BLaER1 (cell line): ENCODE measurements at regions not wholly inside any gene's neighbourhood (a gene's known extent, or its start where the extent isn't known, plus 50 kb on each side); places are given as distances from the start of the nearest gene placed in this dataset.
A peak's percentile ranks its signal among the peaks of the same experiment; 100 is the strongest.

ENCODE experiments used
- H3K27ac ChIP-seq: shearing (Covaris generic); formaldehyde crosslinking; 2 replicates; pipeline ENCODE4 v1.8.1; 2022
- H3K27me3 ChIP-seq: shearing (Covaris generic); formaldehyde crosslinking; 2 replicates; pipeline ENCODE4 v1.8.1; 2022
- H3K36me3 ChIP-seq: shearing (Covaris generic); formaldehyde crosslinking; 2 replicates; pipeline ENCODE4 v1.8.1; 2022
- H3K4me1 ChIP-seq: shearing (Covaris generic); formaldehyde crosslinking; 2 replicates; pipeline ENCODE4 v1.8.1; 2022
- H3K4me2 ChIP-seq: shearing (Covaris generic); formaldehyde crosslinking; 2 replicates; pipeline ENCODE4 v1.8.1; 2022
- H3K4me3 ChIP-seq: shearing (Covaris generic); formaldehyde crosslinking; 2 replicates; pipeline ENCODE4 v1.8.1; 2022
- H3K9ac ChIP-seq: shearing (Covaris generic); formaldehyde crosslinking; 2 replicates; pipeline ENCODE4 v1.8.1; 2022
- H3K9me3 ChIP-seq: shearing (Covaris generic); formaldehyde crosslinking; 2 replicates; pipeline ENCODE4 v1.8.1; 2022
- H4K20me1 ChIP-seq: shearing (Covaris generic); formaldehyde crosslinking; 2 replicates; pipeline ENCODE4 v1.8.1; 2022
- Cebpa-rat ChIP-seq: shearing (Covaris generic); IDR thresholded peaks from 2 replicates; pipeline ENCODE4 v1.8.1; 2022

- H3K4me3 ChIP-seq: no peak overlapping the region
- no peak for TF ChIP-seq Cebpa-rat
- H3K4me1 ChIP-seq: peaks cover 10% of the 10 kb centered on the region; the same call in 1 of the 2 replicates
- no peak overlapping the region for H3K9ac ChIP-seq
- no peaks in the 10 kb centered on the region for H3K36me3 ChIP-seq
- H4K20me1 ChIP-seq: no peaks in the 10 kb centered on the region
- peak overlapping the region; percentile 12; the same call in 1 of the 2 replicates for H3K4me2 ChIP-seq
- H3K9me3 ChIP-seq: no peaks in the 10 kb centered on the region
- H3K27ac ChIP-seq: no peak overlapping the region
- H3K27me3 ChIP-seq: no peaks in the 10 kb centered on the region
Observed at GRCh38 chr7:18399436-18400235, 95.9 kb upstream of the HDAC9 start.

- 0 out of 2 replicates have a peak overlapping the region, but pooled peaks have one; percentile 12 for H3K4me2 ChIP-seq
- no peaks in the 10 kb centered on the region for H4K20me1 ChIP-seq
- TF ChIP-seq Cebpa-rat: no peak
- no peaks in the 10 kb centered on the region for H3K36me3 ChIP-seq
- no peak overlapping the region for H3K4me3 ChIP-seq
- H3K9me3 ChIP-seq: no peaks in the 10 kb centered on the region
- H3K4me1 ChIP-seq: peaks cover 15% of the 10 kb centered on the region
- no peaks in the 10 kb centered on the region for H3K27me3 ChIP-seq
- H3K27ac ChIP-seq: no peak overlapping the region
- H3K9ac ChIP-seq: no peak overlapping the region
Observed at GRCh38 chr7:18400275-18400674, 95.3 kb upstream of the HDAC9 start.

- no peaks in the 10 kb centered on the region for H4K20me1 ChIP-seq
- no peak for TF ChIP-seq Cebpa-rat
Observed at GRCh38 chr7:18400726-18401125, 94.8 kb upstream of the HDAC9 start.

GRCh38 chr7:18401757-18402156 is 93.8 kb upstream of the HDAC9 start:
- Histone ChIP-seq H3K4me1 (peaks cover 27% of the 10 kb centered on the region), H3K27me3 (no peaks in the 10 kb centered on the region), H3K9me3 (no peaks in the 10 kb centered on the region), H3K36me3 (no peaks in the 10 kb centered on the region), H4K20me1 (no peaks in the 10 kb centered on the region), H3K4me2 (no peak overlapping the region), H3K9ac (no peak overlapping the region), H3K27ac (no peak overlapping the region), H3K4me3 (no peak overlapping the region)
- TF ChIP-seq Cebpa-rat: no peak

More at GRCh38 chr7:18400726-18401125, 94.8 kb upstream of the HDAC9 start:
- no peaks in the 10 kb centered on the region for H3K27me3 ChIP-seq
- H3K4me2 ChIP-seq: no peak overlapping the region
- no peaks in the 10 kb centered on the region for H3K9me3 ChIP-seq
- no peak overlapping the region for H3K9ac ChIP-seq
- H3K4me3 ChIP-seq: no peak overlapping the region
- H3K27ac ChIP-seq: no peak overlapping the region
- H3K36me3 ChIP-seq: no peaks in the 10 kb centered on the region
- H3K4me1 ChIP-seq: peaks cover 20% of the 10 kb centered on the region

- no peaks in the 10 kb centered on the region for H4K20me1 ChIP-seq
- peaks cover 27% of the 10 kb centered on the region for H3K4me1 ChIP-seq
- no peak overlapping the region for H3K27ac ChIP-seq
- H3K9me3 ChIP-seq: no peaks in the 10 kb centered on the region
- H3K4me3 ChIP-seq: no peak overlapping the region
- H3K27me3 ChIP-seq: no peaks in the 10 kb centered on the region
- TF ChIP-seq Cebpa-rat: no peak
- no peak overlapping the region for H3K9ac ChIP-seq
- H3K36me3 ChIP-seq: no peaks in the 10 kb centered on the region
- no peak overlapping the region for H3K4me2 ChIP-seq
Observed at GRCh38 chr7:18402488-18403183, 92.9 kb upstream of the HDAC9 start.

- Histone ChIP-seq H3K27me3 (no peaks in the 10 kb centered on the region), H3K4me2 (peak overlapping the region; percentile 54), H4K20me1 (no peaks in the 10 kb centered on the region), H3K36me3 (no peaks in the 10 kb centered on the region), H3K9ac (no peak overlapping the region), H3K9me3 (no peaks in the 10 kb centered on the region), H3K4me1 (peaks cover 18% of the 10 kb centered on the region), H3K4me3 (no peak overlapping the region), H3K27ac (no peak overlapping the region)
- no peak for TF ChIP-seq Cebpa-rat
Observed at GRCh38 chr7:18405726-18406125, 89.8 kb upstream of the HDAC9 start.

GRCh38 chr7:18407385-18407784 is 88.2 kb upstream of the HDAC9 start:
- H3K9me3 ChIP-seq: no peaks in the 10 kb centered on the region
- no peak overlapping the region for H3K4me3 ChIP-seq
- H3K4me2 ChIP-seq: no peak overlapping the region
- H3K27me3 ChIP-seq: no peaks in the 10 kb centered on the region
- H3K27ac ChIP-seq: no peak overlapping the region
- no peak for TF ChIP-seq Cebpa-rat
- H3K4me1 ChIP-seq: peaks cover 18% of the 10 kb centered on the region
- no peaks in the 10 kb centered on the region for H4K20me1 ChIP-seq
- no peak overlapping the region for H3K9ac ChIP-seq
- H3K36me3 ChIP-seq: no peaks in the 10 kb centered on the region

- H3K4me2 ChIP-seq: no peak overlapping the region
- H3K9me3 ChIP-seq: no peaks in the 10 kb centered on the region
- H3K27ac ChIP-seq: no peak overlapping the region
Observed at GRCh38 chr7:18408461-18408860, 87.1 kb upstream of the HDAC9 start.

GRCh38 chr7:18408868-18409267 is 86.7 kb upstream of the HDAC9 start:
- no peaks in the 10 kb centered on the region for H3K9me3 ChIP-seq
- peaks cover 18% of the 10 kb centered on the region for H3K4me1 ChIP-seq
- TF ChIP-seq Cebpa-rat: no peak
- no peaks in the 10 kb centered on the region for H3K27me3 ChIP-seq
- H3K4me3 ChIP-seq: no peak overlapping the region
- H3K36me3 ChIP-seq: no peaks in the 10 kb centered on the region
- no peak overlapping the region for H3K4me2 ChIP-seq
- H3K27ac ChIP-seq: no peak overlapping the region
- no peaks in the 10 kb centered on the region for H4K20me1 ChIP-seq
- no peak overlapping the region for H3K9ac ChIP-seq

More at GRCh38 chr7:18408461-18408860, 87.1 kb upstream of the HDAC9 start:
- H3K4me3 ChIP-seq: no peak overlapping the region
- H3K9ac ChIP-seq: no peak overlapping the region
- no peaks in the 10 kb centered on the region for H3K27me3 ChIP-seq
- peaks cover 18% of the 10 kb centered on the region for H3K4me1 ChIP-seq
- H4K20me1 ChIP-seq: no peaks in the 10 kb centered on the region
- H3K36me3 ChIP-seq: no peaks in the 10 kb centered on the region
- no peak for TF ChIP-seq Cebpa-rat

- no peaks in the 10 kb centered on the region for H3K4me1 ChIP-seq
- no peaks in the 10 kb centered on the region for H4K20me1 ChIP-seq
- TF ChIP-seq Cebpa-rat: no peak
- no peaks in the 10 kb centered on the region for H3K27me3 ChIP-seq
- H3K4me3 ChIP-seq: no peak overlapping the region
- H3K4me2 ChIP-seq: no peak overlapping the region
- H3K9ac ChIP-seq: no peak overlapping the region
- H3K36me3 ChIP-seq: no peaks in the 10 kb centered on the region
- no peak overlapping the region for H3K27ac ChIP-seq
- H3K9me3 ChIP-seq: no peaks in the 10 kb centered on the region
Observed at GRCh38 chr7:18413447-18413846, 82.1 kb upstream of the HDAC9 start.
